H1 (cell line): ENCODE measurements at regions not wholly inside any gene's neighbourhood (a gene's known extent, or its start where the extent isn't known, plus 50 kb on each side); places are given as distances from the start of the nearest gene placed in this dataset.

Experiments used
- POLR2AphosphoS5 ChIP-seq: IDR thresholded peaks from 2 replicates; pipeline ENCODE4 v1.6.1; 2011; ENCODE audit warnings: low read depth, low read length
- TF ChIP-seq, protein P1 (sequence below), 3 experiments: IDR thresholded peaks; 1 replicate in 2 of 3; 2 replicates in 1 of 3; pipeline versions ENCODE4 v1.5.1 to v1.6.1; 2011; ENCODE audit warnings: low read length in 3 of 3, mild to moderate bottlenecking in 3 of 3, inconsistent platforms in 2 of 3, low read depth in 1 of 3, moderate library complexity in 1 of 3; ENCODE audit not compliant: insufficient read depth in 1 of 3; ENCODE audit errors: control extremely low read depth in 1 of 3

DNA sequence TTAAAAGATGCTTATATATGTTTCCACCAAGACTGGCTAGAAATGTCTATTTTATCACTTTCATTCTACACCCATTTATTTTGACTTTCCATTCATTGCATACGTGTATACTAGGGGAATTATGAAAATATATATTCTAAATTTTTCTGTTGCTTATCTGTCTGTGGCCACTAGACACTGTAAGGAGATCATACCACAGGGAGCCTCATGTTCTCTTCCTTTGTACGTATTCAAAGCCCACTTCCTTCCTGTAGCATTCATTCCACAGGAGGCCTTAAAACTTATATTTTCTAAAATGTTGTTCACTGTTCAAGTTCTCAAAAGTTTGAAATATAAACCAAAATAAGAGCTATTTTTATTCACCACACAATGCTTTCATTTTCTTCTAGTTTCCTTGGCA, 1848.9 kb upstream of the TENM3 start:
- TF ChIP-seq POLR2AphosphoS5: no peak
- TF ChIP-seq, protein P1, sequence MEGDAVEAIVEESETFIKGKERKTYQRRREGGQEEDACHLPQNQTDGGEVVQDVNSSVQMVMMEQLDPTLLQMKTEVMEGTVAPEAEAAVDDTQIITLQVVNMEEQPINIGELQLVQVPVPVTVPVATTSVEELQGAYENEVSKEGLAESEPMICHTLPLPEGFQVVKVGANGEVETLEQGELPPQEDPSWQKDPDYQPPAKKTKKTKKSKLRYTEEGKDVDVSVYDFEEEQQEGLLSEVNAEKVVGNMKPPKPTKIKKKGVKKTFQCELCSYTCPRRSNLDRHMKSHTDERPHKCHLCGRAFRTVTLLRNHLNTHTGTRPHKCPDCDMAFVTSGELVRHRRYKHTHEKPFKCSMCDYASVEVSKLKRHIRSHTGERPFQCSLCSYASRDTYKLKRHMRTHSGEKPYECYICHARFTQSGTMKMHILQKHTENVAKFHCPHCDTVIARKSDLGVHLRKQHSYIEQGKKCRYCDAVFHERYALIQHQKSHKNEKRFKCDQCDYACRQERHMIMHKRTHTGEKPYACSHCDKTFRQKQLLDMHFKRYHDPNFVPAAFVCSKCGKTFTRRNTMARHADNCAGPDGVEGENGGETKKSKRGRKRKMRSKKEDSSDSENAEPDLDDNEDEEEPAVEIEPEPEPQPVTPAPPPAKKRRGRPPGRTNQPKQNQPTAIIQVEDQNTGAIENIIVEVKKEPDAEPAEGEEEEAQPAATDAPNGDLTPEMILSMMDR (IDR thresholded peaks at IDR 0.05; ENCODE audit: control extremely low read depth in 1 of 3, insufficient read depth in 1 of 3, low read depth in 1 of 3, low read length in 3 of 3): no peak
